ENCODE measurements at regions not wholly inside any gene's neighbourhood (a gene's known extent, or its start where the extent isn't known, plus 50 kb on each side); places are given as distances from the start of the nearest gene placed in this dataset.

DNA sequence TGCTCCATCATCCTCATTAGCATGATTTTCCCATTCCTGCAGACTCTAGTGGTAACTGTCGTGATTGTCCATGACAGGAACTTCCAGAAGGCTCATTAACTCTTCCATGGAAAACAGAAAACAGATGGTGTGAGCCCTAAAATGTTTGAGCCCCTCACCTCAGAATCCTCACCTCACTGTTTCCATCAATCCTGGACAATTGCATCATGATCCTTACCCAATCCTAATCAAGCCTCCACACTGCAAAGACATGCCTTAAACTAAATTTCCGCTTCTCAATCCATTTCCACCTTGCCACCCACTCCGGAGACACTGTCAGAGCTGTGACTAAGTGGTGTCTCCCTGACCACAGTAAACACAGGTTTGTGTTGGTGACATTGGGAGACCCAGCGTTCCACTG lies 311.0 kb upstream of the JARID2 start:
- no peaks in the 10 kb centered on the region for H3K36me3 ChIP-seq (ENCODE audit: control insufficient read depth in 2 of 2, insufficient read depth in 1 of 2, low read length in 2 of 2)
- H3K9me3 ChIP-seq (ENCODE audit: control insufficient read depth, insufficient read depth, low read depth, low read length) = no peaks in the 10 kb centered on the region
- no peak overlapping the region for H3K27ac ChIP-seq (ENCODE audit: extremely low read depth, low read depth, low read length)
- CTCF ChIA-PET = no interaction called here
- no peak overlapping the region for H3K4me3 ChIP-seq (ENCODE audit: low read depth, low read length)
- no peak for TF ChIP-seq ZNF341 (tag by site-specific recombination; IDR thresholded peaks at IDR 0.05; ENCODE audit: low read depth)
- TF ChIP-seq ZNF274 (IDR thresholded peaks at IDR 0.05; ENCODE audit: low read length) = no peak
- TF ChIP-seq ZNF274 (tag by site-specific recombination; IDR thresholded peaks at IDR 0.05; ENCODE audit: borderline replicate concordance) = no peak
- TF ChIP-seq, protein P1, sequence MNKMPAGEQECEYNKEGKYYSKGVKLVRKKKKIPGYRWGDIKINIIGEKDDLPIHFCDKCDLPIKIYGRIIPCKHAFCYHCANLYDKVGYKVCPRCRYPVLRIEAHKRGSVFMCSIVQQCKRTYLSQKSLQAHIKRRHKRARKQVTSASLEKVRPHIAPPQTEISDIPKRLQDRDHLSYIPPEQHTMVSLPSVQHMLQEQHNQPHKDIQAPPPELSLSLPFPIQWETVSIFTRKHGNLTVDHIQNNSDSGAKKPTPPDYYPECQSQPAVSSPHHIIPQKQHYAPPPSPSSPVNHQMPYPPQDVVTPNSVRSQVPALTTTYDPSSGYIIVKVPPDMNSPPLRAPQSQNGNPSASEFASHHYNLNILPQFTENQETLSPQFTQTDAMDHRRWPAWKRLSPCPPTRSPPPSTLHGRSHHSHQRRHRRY (tag by site-specific recombination; IDR thresholded peaks at IDR 0.05) = no peak
- no peak for TF ChIP-seq ZBTB21 (tag by site-specific recombination; IDR thresholded peaks at IDR 0.05)
- TF ChIP-seq, protein P2, sequence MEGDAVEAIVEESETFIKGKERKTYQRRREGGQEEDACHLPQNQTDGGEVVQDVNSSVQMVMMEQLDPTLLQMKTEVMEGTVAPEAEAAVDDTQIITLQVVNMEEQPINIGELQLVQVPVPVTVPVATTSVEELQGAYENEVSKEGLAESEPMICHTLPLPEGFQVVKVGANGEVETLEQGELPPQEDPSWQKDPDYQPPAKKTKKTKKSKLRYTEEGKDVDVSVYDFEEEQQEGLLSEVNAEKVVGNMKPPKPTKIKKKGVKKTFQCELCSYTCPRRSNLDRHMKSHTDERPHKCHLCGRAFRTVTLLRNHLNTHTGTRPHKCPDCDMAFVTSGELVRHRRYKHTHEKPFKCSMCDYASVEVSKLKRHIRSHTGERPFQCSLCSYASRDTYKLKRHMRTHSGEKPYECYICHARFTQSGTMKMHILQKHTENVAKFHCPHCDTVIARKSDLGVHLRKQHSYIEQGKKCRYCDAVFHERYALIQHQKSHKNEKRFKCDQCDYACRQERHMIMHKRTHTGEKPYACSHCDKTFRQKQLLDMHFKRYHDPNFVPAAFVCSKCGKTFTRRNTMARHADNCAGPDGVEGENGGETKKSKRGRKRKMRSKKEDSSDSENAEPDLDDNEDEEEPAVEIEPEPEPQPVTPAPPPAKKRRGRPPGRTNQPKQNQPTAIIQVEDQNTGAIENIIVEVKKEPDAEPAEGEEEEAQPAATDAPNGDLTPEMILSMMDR (tag by site-specific recombination; IDR thresholded peaks at IDR 0.05) = no peak
- no peak for TF ChIP-seq ZNF138 (tag by site-specific recombination; IDR thresholded peaks at IDR 0.05; ENCODE audit: borderline replicate concordance)
- no peak for TF ChIP-seq ZNF248 (tag by site-specific recombination; IDR thresholded peaks at IDR 0.05)
- TF ChIP-seq ZBTB7A (tag by site-specific recombination; IDR thresholded peaks at IDR 0.05; ENCODE audit: low read depth) = no peak
- TF ChIP-seq ZNF114 (tag by site-specific recombination; IDR thresholded peaks at IDR 0.05) = no peak
- TF ChIP-seq SCRT1 (tag by site-specific recombination; IDR thresholded peaks at IDR 0.05; ENCODE audit: borderline replicate concordance) = no peak
- no peak for TF ChIP-seq ZNF544 (tag by site-specific recombination; IDR thresholded peaks at IDR 0.05)
- TF ChIP-seq ZNF157 (tag by site-specific recombination; IDR thresholded peaks at IDR 0.05) = no peak
- TF ChIP-seq, protein P3, sequence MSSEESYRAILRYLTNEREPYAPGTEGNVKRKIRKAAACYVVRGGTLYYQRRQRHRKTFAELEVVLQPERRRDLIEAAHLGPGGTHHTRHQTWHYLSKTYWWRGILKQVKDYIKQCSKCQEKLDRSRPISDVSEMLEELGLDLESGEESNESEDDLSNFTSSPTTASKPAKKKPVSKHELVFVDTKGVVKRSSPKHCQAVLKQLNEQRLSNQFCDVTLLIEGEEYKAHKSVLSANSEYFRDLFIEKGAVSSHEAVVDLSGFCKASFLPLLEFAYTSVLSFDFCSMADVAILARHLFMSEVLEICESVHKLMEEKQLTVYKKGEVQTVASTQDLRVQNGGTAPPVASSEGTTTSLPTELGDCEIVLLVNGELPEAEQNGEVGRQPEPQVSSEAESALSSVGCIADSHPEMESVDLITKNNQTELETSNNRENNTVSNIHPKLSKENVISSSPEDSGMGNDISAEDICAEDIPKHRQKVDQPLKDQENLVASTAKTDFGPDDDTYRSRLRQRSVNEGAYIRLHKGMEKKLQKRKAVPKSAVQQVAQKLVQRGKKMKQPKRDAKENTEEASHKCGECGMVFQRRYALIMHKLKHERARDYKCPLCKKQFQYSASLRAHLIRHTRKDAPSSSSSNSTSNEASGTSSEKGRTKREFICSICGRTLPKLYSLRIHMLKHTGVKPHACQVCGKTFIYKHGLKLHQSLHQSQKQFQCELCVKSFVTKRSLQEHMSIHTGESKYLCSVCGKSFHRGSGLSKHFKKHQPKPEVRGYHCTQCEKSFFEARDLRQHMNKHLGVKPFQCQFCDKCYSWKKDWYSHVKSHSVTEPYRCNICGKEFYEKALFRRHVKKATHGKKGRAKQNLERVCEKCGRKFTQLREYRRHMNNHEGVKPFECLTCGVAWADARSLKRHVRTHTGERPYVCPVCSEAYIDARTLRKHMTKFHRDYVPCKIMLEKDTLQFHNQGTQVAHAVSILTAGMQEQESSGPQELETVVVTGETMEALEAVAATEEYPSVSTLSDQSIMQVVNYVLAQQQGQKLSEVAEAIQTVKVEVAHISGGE (tag by site-specific recombination; conservative IDR thresholded peaks at IDR 0.05; ENCODE audit: low read depth) = no peak
- TF ChIP-seq ZNF146 (tag by site-specific recombination; IDR thresholded peaks at IDR 0.05) = no peak
- TF ChIP-seq ZNF211 (tag by site-specific recombination; IDR thresholded peaks at IDR 0.05; ENCODE audit: low read depth) = no peak
- no peak for TF ChIP-seq ZNF548 (tag by site-specific recombination; IDR thresholded peaks at IDR 0.05)
- TF ChIP-seq ZNF837 (tag by site-specific recombination; IDR thresholded peaks at IDR 0.05) = no peak
- POLR2A ChIA-PET = no interaction called here
- no peaks in the 10 kb centered on the region for H3K4me1 ChIP-seq (ENCODE audit: control insufficient read depth, insufficient read depth, low read length)

DNA sequence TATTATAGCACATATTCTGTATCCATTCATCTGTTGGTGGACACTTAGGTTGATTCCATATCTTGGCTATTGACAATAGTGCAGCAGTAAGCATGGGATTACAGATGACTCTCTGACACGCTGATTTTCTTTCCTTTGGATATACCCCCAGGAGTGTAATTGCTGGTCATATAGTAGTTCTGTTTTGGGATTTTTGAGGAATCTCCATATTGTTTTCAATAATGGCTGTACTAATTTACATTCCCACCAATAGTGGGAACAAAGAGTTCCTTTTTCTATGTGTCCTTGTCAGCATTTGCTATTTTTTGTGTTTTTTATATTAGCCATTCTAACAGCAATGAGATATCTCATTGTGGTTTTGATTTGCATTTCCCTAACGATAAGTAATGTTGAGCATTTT lies 309.0 kb upstream of the JARID2 start:
- CTCF ChIA-PET = interaction anchor here (0.6 to 0.7 kb wide), 2 partner anchors 24 to 215 kb away, joined by 3 to 4 read pairs; no protein-coding TSS in a partner anchor
- Histone ChIP-seq H3K4me1 (ENCODE audit: control insufficient read depth, insufficient read depth, low read length) (no peaks in the 10 kb centered on the region), H3K36me3 (ENCODE audit: control insufficient read depth in 2 of 2, insufficient read depth in 1 of 2, low read length in 2 of 2) (no peaks in the 10 kb centered on the region), H3K4me3 (ENCODE audit: low read depth, low read length) (no peak overlapping the region), H3K27ac (ENCODE audit: extremely low read depth, low read depth, low read length) (no peak overlapping the region), H3K9me3 (ENCODE audit: control insufficient read depth, insufficient read depth, low read depth, low read length) (no peaks in the 10 kb centered on the region)
- POLR2A ChIA-PET = interaction anchor here (0.6 kb wide), 1 partner anchor 28 kb away, joined by 4 read pairs; no protein-coding TSS in a partner anchor
- TF ChIP-seq ZNF561 (tag by site-specific recombination; IDR thresholded peaks at IDR 0.05; ENCODE audit: borderline replicate concordance) = no peak
- TF ChIP-seq ZNF624 (tag by site-specific recombination; IDR thresholded peaks at IDR 0.05) = no peak
- TF ChIP-seq ZNF701 (tag by site-specific recombination; IDR thresholded peaks at IDR 0.05) = no peak
- TF ChIP-seq ZNF24 (tag by site-specific recombination; IDR thresholded peaks at IDR 0.05) = no peak
- TF ChIP-seq ZNF155 (tag by site-specific recombination; IDR thresholded peaks at IDR 0.05) = no peak
- TF ChIP-seq, protein P4, sequence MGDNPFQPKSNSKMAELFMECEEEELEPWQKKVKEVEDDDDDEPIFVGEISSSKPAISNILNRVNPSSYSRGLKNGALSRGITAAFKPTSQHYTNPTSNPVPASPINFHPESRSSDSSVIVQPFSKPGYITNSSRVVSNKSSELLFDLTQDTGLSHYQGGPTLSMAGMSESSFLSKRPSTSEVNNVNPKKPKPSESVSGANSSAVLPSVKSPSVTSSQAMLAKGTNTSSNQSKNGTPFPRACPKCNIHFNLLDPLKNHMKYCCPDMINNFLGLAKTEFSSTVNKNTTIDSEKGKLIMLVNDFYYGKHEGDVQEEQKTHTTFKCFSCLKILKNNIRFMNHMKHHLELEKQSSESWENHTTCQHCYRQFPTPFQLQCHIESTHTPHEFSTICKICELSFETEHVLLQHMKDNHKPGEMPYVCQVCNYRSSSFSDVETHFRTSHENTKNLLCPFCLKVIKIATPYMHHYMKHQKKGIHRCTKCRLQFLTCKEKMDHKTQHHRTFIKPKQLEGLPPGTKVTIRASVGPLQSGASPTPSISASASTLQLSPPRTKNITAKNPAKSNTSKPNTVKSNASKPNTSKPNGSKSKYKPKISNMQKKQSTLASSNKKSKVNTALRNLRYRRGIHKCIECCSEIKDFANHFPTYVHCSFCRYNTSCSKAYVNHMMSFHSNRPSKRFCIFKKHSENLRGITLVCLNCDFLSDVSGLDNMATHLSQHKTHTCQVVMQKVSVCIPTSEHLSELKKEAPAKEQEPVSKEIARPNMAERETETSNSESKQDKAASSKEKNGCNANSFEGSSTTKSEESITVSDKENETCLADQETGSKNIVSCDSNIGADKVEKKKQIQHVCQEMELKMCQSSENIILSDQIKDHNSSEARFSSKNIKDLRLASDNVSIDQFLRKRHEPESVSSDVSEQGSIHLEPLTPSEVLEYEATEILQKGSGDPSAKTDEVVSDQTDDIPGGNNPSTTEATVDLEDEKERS (tag by site-specific recombination; IDR thresholded peaks at IDR 0.05) = no peak
- no peak for TF ChIP-seq ZNF521 (tag by site-specific recombination; IDR thresholded peaks at IDR 0.05)
- no peak for TF ChIP-seq ZBTB7A (tag by site-specific recombination; IDR thresholded peaks at IDR 0.05; ENCODE audit: low read depth)
- no peak for TF ChIP-seq ZNF623 (tag by site-specific recombination; IDR thresholded peaks at IDR 0.05)
- no peak for TF ChIP-seq ZFP41 (tag by site-specific recombination; IDR thresholded peaks at IDR 0.05; ENCODE audit: borderline replicate concordance)
- TF ChIP-seq ZNF239 (tag by site-specific recombination; IDR thresholded peaks at IDR 0.05) = no peak
- no peak for TF ChIP-seq ZNF211 (tag by site-specific recombination; IDR thresholded peaks at IDR 0.05; ENCODE audit: low read depth)
